Neuronal stem cell (in vitro differentiated cells): ENCODE measurements at regions not wholly inside any gene's neighbourhood (a gene's known extent, or its start where the extent isn't known, plus 50 kb on each side); places are given as distances from the start of the nearest gene placed in this dataset.
A peak's percentile ranks its signal among the peaks of the same experiment; 100 is the strongest.

Source experiments
- DNase-seq: peaks from one replicate; pipeline ENCODE4 v3.0.0-alpha.2; 2013; ENCODE audit warnings: low spot score
- H2AFZ ChIP-seq: one replicate; pipeline ENCODE4 v1.6.1; 2013; ENCODE audit warnings: mild to moderate bottlenecking, low read length, inconsistent platforms
- H2AK5ac ChIP-seq: 2 replicates; pipeline ENCODE4 v1.6.1; 2013; ENCODE audit warnings: low read depth, mild to moderate bottlenecking, inconsistent platforms, low read length, moderate library complexity, mixed read lengths
- H2BK120ac ChIP-seq: 2 replicates; pipeline ENCODE4 v1.6.1; 2013; ENCODE audit warnings: low read depth, mild to moderate bottlenecking, inconsistent platforms, low read length, moderate library complexity, mixed read lengths
- H2BK12ac ChIP-seq: one replicate; pipeline ENCODE4 v1.6.1; 2013; ENCODE audit warnings: low read length, inconsistent platforms
- H2BK15ac ChIP-seq: 2 replicates; pipeline ENCODE4 v1.6.1; 2013; ENCODE audit warnings: mild to moderate bottlenecking, low read length, inconsistent platforms, mixed read lengths
- H2BK5ac ChIP-seq: one replicate; pipeline ENCODE4 v1.6.1; 2013; ENCODE audit warnings: inconsistent platforms, mild to moderate bottlenecking, low read length, moderate library complexity
- H3K14ac ChIP-seq: one replicate; pipeline ENCODE4 v1.6.1; 2013; ENCODE audit warnings: low read length, inconsistent platforms
- H3K18ac ChIP-seq: 2 replicates; pipeline ENCODE4 v1.6.1; 2013; ENCODE audit warnings: low read length, inconsistent platforms
- H3K23ac ChIP-seq: 2 replicates; pipeline ENCODE4 v1.6.1; 2013; ENCODE audit warnings: low read depth, mild to moderate bottlenecking, mixed read lengths, low read length, inconsistent platforms; ENCODE audit not compliant: poor library complexity
- H3K27ac ChIP-seq: replicated peaks from 3 replicates; pipeline ENCODE4 v1.5.1; 2013; ENCODE audit warnings: low read length, inconsistent platforms
- H3K27me3 ChIP-seq, 3 experiments: 2 replicates each; pipeline ENCODE4 v1.6.1; 2013; ENCODE audit warnings: low read length in 3 of 3, mild to moderate bottlenecking in 2 of 3, inconsistent platforms in 1 of 3, low read depth in 1 of 3, mixed read lengths in 1 of 3, moderate library complexity in 1 of 3; ENCODE audit not compliant: control insufficient read depth in 3 of 3, insufficient read depth in 3 of 3
- H3K36me3 ChIP-seq, 2 donors: replicated peaks in 1 of 2; 2 replicates each; pipeline ENCODE4 v1.6.1; 2013; ENCODE audit warnings: low read length in 2 of 2; ENCODE audit not compliant: control insufficient read depth in 2 of 2, insufficient read depth in 2 of 2
- H3K4ac ChIP-seq: 2 replicates; pipeline ENCODE4 v1.6.1; 2013; ENCODE audit warnings: inconsistent platforms, mild to moderate bottlenecking, low read length, moderate library complexity
- H3K4me1 ChIP-seq, 2 donors: 1 replicate in 1 of 2; 2 replicates in 1 of 2; pipeline ENCODE4 v1.6.1; 2013; ENCODE audit warnings: low read length in 2 of 2, low read depth in 1 of 2; ENCODE audit not compliant: control insufficient read depth in 2 of 2, insufficient read depth in 1 of 2
- H3K4me2 ChIP-seq: one replicate; pipeline ENCODE4 v1.6.1; 2013; ENCODE audit warnings: mild to moderate bottlenecking, low read length, inconsistent platforms; ENCODE audit not compliant: insufficient read depth, poor library complexity, severe bottlenecking
- H3K4me3 ChIP-seq, 2 donors: 2 replicates each; pipeline ENCODE4 v1.5.1; 2013; ENCODE audit warnings: low read length in 2 of 2, mild to moderate bottlenecking in 2 of 2, inconsistent platforms in 1 of 2, moderate library complexity in 1 of 2
- H3K79me1 ChIP-seq: one replicate; pipeline ENCODE4 v1.6.1; 2013; ENCODE audit warnings: low read depth, mild to moderate bottlenecking, inconsistent platforms, low read length, moderate library complexity
- H3K9ac ChIP-seq: one replicate; pipeline ENCODE4 v1.6.1; 2013; ENCODE audit warnings: mild to moderate bottlenecking, low read depth, low read length, inconsistent platforms; ENCODE audit not compliant: poor library complexity
- H3K9me3 ChIP-seq, 2 donors: replicated peaks in 1 of 2; 2 replicates each; pipeline versions ENCODE3 to v1.6.1; 2013; ENCODE audit warnings: low read length in 2 of 2, mild to moderate bottlenecking in 2 of 2, inconsistent platforms in 1 of 2, low read depth in 1 of 2, mixed read lengths in 1 of 2, moderate library complexity in 1 of 2; ENCODE audit not compliant: control insufficient read depth in 2 of 2, insufficient read depth in 1 of 2
- H4K8ac ChIP-seq: one replicate; pipeline ENCODE4 v1.6.1; 2013; ENCODE audit warnings: low read depth, mild to moderate bottlenecking, inconsistent platforms, low read length, moderate library complexity
- H4K91ac ChIP-seq: one replicate; pipeline ENCODE4 v1.6.1; 2013; ENCODE audit warnings: low read length, low read depth, mild to moderate bottlenecking, inconsistent platforms; ENCODE audit not compliant: poor library complexity
- WGBS, 2 donors: extraction: QIAGEN DNeasy Blood & Tissue Kit; methylation state at CpG; one replicate each; pipeline ENCODE4 v1.1.7; 2013; ENCODE audit warnings: missing lambda C conversion rate in 2 of 2, mixed read lengths in 1 of 2; ENCODE audit not compliant: insufficient read length in 2 of 2, insufficient replicate concordance in 1 of 2; ENCODE audit errors: extremely low coverage in 2 of 2; 5-methylcytosine and 5-hydroxymethylcytosine counted together

- no peak for DNase-seq
- peaks cover 0 to 28% of the 10 kb centered on the region in 2 donors for H3K4me1 ChIP-seq
- no peaks in the 10 kb centered on the region for H3K9me3 ChIP-seq
- no peak overlapping the region for H3K9ac ChIP-seq
- WGBS, 2 donors = no CpG with 5 or more reads among the region's 23 CpGs
- H3K18ac ChIP-seq = no peak overlapping the region
- no peak overlapping the region for H2BK5ac ChIP-seq
- no peak overlapping the region for H2AK5ac ChIP-seq
- no peak overlapping the region for H3K4me2 ChIP-seq
- no peak overlapping the region for H4K91ac ChIP-seq
- no peak overlapping the region for H2BK15ac ChIP-seq
- H4K8ac ChIP-seq = no peak overlapping the region
- H2BK12ac ChIP-seq = no peak overlapping the region
- no peak overlapping the region for H3K23ac ChIP-seq
- H3K79me1 ChIP-seq = no peaks in the 10 kb centered on the region
- H3K4ac ChIP-seq = no peak overlapping the region
- H3K4me3 ChIP-seq = no peak overlapping the region
- H3K27me3 ChIP-seq = peaks cover 0 to 15% (median 0%) of the 10 kb centered on the region in 3 experiments
- no peak overlapping the region for H2BK120ac ChIP-seq
- H3K27ac ChIP-seq = no peak overlapping the region
- no peaks in the 10 kb centered on the region for H3K36me3 ChIP-seq
- no peak overlapping the region for H2AFZ ChIP-seq
- H3K14ac ChIP-seq = peak overlapping the region; percentile 9
Measured at GRCh38 chr15:70200511-70201424, 103.1 kb upstream of the TLE3 start.

- Histone ChIP-seq H3K4me3 (no peak overlapping the region), H3K4me2 (no peak overlapping the region), H3K9me3 (no peaks in the 10 kb centered on the region), H3K27me3 (peaks cover 0 to 19% (median 0%) of the 10 kb centered on the region in 3 experiments), H3K36me3 (no peaks in the 10 kb centered on the region), H3K4ac (no peak overlapping the region), H2BK15ac (peak overlapping the region; percentile 64), H3K23ac (no peak overlapping the region), H3K9ac (no peak overlapping the region), H2BK120ac (no peak overlapping the region), H2AK5ac (peak overlapping the region; percentile 35), H3K79me1 (no peaks in the 10 kb centered on the region), H4K8ac (no peak overlapping the region), H3K14ac (no peak overlapping the region), H3K18ac (no peak overlapping the region), H2BK5ac (no peak overlapping the region), H4K91ac (no peak overlapping the region), H2BK12ac (no peak overlapping the region), H2AFZ (no peak overlapping the region), H3K4me1 (peaks cover 0 to 32% of the 10 kb centered on the region in 2 donors), H3K27ac (no peak overlapping the region)
- WGBS, 2 donors = no CpG with 5 or more reads among the region's 18 CpGs
- DNase-seq = no peak
Measured at GRCh38 chr15:70199540-70200410, 102.1 kb upstream of the TLE3 start.

- H3K23ac ChIP-seq = no peak overlapping the region
Measured at GRCh38 chr15:70199124-70199482, 101.4 kb upstream of the TLE3 start.

More at GRCh38 chr15:70199124-70199482, 101.4 kb upstream of the TLE3 start:
- Histone ChIP-seq H3K27me3 (peaks cover 0 to 19% (median 4%) of the 10 kb centered on the region in 3 experiments), H3K9ac (no peak overlapping the region), H2AK5ac (peak overlapping the region; percentile 15), H2BK5ac (no peak overlapping the region), H3K27ac (no peak overlapping the region), H4K8ac (no peak overlapping the region), H3K4me1 (peaks cover 0 to 32% of the 10 kb centered on the region in 2 donors), H2BK12ac (no peak overlapping the region), H3K36me3 (no peaks in the 10 kb centered on the region), H3K14ac (no peak overlapping the region), H3K4ac (no peak overlapping the region), H3K9me3 (no peaks in the 10 kb centered on the region), H2BK15ac (no peak overlapping the region), H2AFZ (no peak overlapping the region), H3K79me1 (no peaks in the 10 kb centered on the region), H3K4me3 (no peak overlapping the region), H3K4me2 (no peak overlapping the region), H2BK120ac (no peak overlapping the region), H4K91ac (no peak overlapping the region), H3K18ac (peak overlapping the region; percentile 18)
- WGBS, 2 donors = no CpG with 5 or more reads among the region's 4 CpGs
- no peak for DNase-seq
